ENCODE measurements at regions not wholly inside any gene's neighbourhood (a gene's known extent, or its start where the extent isn't known, plus 50 kb on each side); places are given as distances from the start of the nearest gene placed in this dataset.

DNA sequence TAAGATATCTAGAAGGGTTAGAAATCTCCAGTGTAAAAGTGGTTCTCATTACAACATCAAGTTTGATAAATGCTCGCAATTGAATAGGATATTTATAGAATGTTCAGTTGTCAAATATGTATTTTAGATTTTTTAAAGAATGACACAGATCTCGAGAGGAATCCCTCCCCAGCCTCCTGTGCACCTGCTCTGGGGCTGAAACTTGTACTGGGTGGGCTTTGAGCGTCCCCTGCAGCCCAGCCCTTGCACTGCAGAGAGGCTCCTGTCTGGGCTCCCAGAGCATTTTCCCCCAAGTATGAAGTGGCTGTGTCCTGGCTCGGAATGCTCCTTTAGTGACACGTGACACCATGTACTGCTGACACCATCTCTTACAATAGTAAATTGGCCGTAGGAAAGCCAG, 499.6 kb downstream of the TMEM121 start:
- TF ChIP-seq, protein P1, sequence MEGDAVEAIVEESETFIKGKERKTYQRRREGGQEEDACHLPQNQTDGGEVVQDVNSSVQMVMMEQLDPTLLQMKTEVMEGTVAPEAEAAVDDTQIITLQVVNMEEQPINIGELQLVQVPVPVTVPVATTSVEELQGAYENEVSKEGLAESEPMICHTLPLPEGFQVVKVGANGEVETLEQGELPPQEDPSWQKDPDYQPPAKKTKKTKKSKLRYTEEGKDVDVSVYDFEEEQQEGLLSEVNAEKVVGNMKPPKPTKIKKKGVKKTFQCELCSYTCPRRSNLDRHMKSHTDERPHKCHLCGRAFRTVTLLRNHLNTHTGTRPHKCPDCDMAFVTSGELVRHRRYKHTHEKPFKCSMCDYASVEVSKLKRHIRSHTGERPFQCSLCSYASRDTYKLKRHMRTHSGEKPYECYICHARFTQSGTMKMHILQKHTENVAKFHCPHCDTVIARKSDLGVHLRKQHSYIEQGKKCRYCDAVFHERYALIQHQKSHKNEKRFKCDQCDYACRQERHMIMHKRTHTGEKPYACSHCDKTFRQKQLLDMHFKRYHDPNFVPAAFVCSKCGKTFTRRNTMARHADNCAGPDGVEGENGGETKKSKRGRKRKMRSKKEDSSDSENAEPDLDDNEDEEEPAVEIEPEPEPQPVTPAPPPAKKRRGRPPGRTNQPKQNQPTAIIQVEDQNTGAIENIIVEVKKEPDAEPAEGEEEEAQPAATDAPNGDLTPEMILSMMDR (IDR thresholded peaks at IDR 0.05) = no peak
- no peak for TF ChIP-seq POLR2AphosphoS5 (IDR thresholded peaks at IDR 0.05)

Measured in stomach (tissue), 4 donors.